A549 (cell line): ENCODE measurements at regions not wholly inside any gene's neighbourhood (a gene's known extent, or its start where the extent isn't known, plus 50 kb on each side); places are given as distances from the start of the nearest gene placed in this dataset.

Source experiments
- ATAC-seq, 2 experiments: fragments of 200-7000 bp in 1 of 2; fragments of >200 bp in 1 of 2; cut with Nextera tagmentation in 1 of 2; cut with Tn5 transposase in 1 of 2; 3 replicates each; pipeline versions ENCODE4 v1.8.0 to v1.9.1; 2018 to 2020; ENCODE audit warnings: mild to moderate bottlenecking in 1 of 2, moderate library complexity in 1 of 2
- CTCF ChIA-PET: fragments of 300-600 bp; sonication (Branson Sonifier 250); formaldehyde crosslinking; extraction: SDS; loops from one replicate; lab custom pipeline; 2021; ENCODE audit warnings: antibody characterized with exemption, inconsistent platforms; lab: Yijun Ruan, JAX
- POLR2A ChIA-PET: fragments of 350-600 bp; formaldehyde crosslinking; extraction: SDS; loops from one replicate; lab custom pipeline; 2021; ENCODE audit warnings: antibody characterized with exemption, inconsistent platforms; lab: Yijun Ruan, JAX
- DNase-seq, 2 experiments: peaks; one replicate each; pipeline versions ENCODE4 v3.0.0 to v3.0.0-alpha.2; 2011 to 2016; ENCODE audit warnings: low read depth in 1 of 2, low spot score in 1 of 2
- FAIRE-seq: peaks from 2 replicates; lab custom pipeline; 2011; peaks lifted over from hg19 to GRCh38; lab: Jason Lieb, UNC
- H3K27ac ChIP-seq, 2 experiments: fragments of >200 bp; sonication (Bioruptor Twin); formaldehyde crosslinking; 3 replicates each; pipeline ENCODE4 v1.5.1; 2016 to 2017
- H3K4me1 ChIP-seq: fragments of >200 bp; sonication (Bioruptor Twin); formaldehyde crosslinking; 3 replicates; pipeline ENCODE4 v1.6.1; 2016
- H3K4me2 ChIP-seq: fragments of >200 bp; sonication (Bioruptor Twin); formaldehyde crosslinking; 3 replicates; pipeline ENCODE4 v1.6.1; 2016
- H3K4me3 ChIP-seq: fragments of >200 bp; sonication (Bioruptor Twin); formaldehyde crosslinking; 3 replicates; pipeline ENCODE4 v1.5.1; 2016
- H3K9me3 ChIP-seq: fragments of >200 bp; sonication (Bioruptor Twin); formaldehyde crosslinking; 3 replicates; pipeline ENCODE4 v1.6.1; 2016
- BCL3 ChIP-seq: fragments of >200 bp; sonication (Bioruptor Twin); formaldehyde crosslinking; IDR thresholded peaks from 3 replicates; pipeline ENCODE4 v1.6.1; 2016
- BHLHE40 ChIP-seq: IDR thresholded peaks from 2 replicates; pipeline ENCODE4 v1.6.1; 2012; ENCODE audit warnings: low read depth, low read length, inconsistent platforms
- ESRRA ChIP-seq: fragments of 150-350 bp; IDR thresholded peaks from 2 replicates; pipeline ENCODE4 v1.6.1; 2014; ENCODE audit warnings: mild to moderate bottlenecking, low read length, borderline replicate concordance
- FOSL2 ChIP-seq, 2 experiments: fragments of 450-650 bp in 1 of 2; fragments of >200 bp in 1 of 2; sonication (Bioruptor Twin) in 1 of 2; formaldehyde crosslinking; IDR thresholded peaks; 2 replicates each; pipeline versions ENCODE4 v1.5.0 to v1.6.1; 2016 to 2020; ENCODE audit warnings: mild to moderate bottlenecking in 1 of 2, moderate library complexity in 1 of 2
- FOXS1 ChIP-seq: fragments of 250-450 bp; sonication (Bioruptor Pico); IDR thresholded peaks from 2 replicates; pipeline ENCODE4 v1.5.0; 2020; ENCODE audit warnings: mild to moderate bottlenecking, moderate library complexity
- HDAC2 ChIP-seq: fragments of 200-600 bp; sonication (generic); IDR thresholded peaks from 2 replicates; pipeline ENCODE4 v1.6.1; 2016
- HMGXB4 ChIP-seq: fragments of 250-450 bp; sonication (Bioruptor Pico); IDR thresholded peaks from 2 replicates; pipeline ENCODE4 v1.5.0; 2021; ENCODE audit warnings: mild to moderate bottlenecking, moderate library complexity, borderline replicate concordance
- HOXA7 ChIP-seq: fragments of 250-450 bp; sonication (Bioruptor Pico); IDR thresholded peaks from 2 replicates; pipeline ENCODE4 v1.5.0; 2020; ENCODE audit warnings: mild to moderate bottlenecking, moderate library complexity
- HOXB13 ChIP-seq: fragments of 250-450 bp; sonication (Bioruptor Pico); IDR thresholded peaks from 2 replicates; pipeline ENCODE4 v1.5.0; 2020; ENCODE audit warnings: low read depth, mild to moderate bottlenecking, moderate library complexity
- JUN ChIP-seq, 2 experiments: fragments of >200 bp; sonication (Bioruptor Twin); formaldehyde crosslinking; IDR thresholded peaks; 2 replicates in 1 of 2; 3 replicates in 1 of 2; pipeline ENCODE4 v1.6.1; 2016 to 2017
- JUNB ChIP-seq: fragments of >200 bp; sonication (Bioruptor Twin); formaldehyde crosslinking; IDR thresholded peaks from 2 replicates; pipeline ENCODE4 v1.6.1; 2016
- MAZ ChIP-seq: fragments of 150-350 bp; IDR thresholded peaks from 2 replicates; pipeline ENCODE4 v1.6.1; 2014; ENCODE audit warnings: antibody characterized with exemption, low read depth, low read length, borderline replicate concordance
- MYC ChIP-seq: IDR thresholded peaks from 2 replicates; pipeline ENCODE4 v1.6.1; 2012; ENCODE audit warnings: mild to moderate bottlenecking, inconsistent platforms, low read length, improper control_type of control experiment, borderline replicate concordance
- NFE2L2 ChIP-seq: fragments of 150-350 bp; conservative IDR thresholded peaks from 2 replicates; pipeline ENCODE4 v1.6.1; 2014; ENCODE audit warnings: low read length
- NR3C1 ChIP-seq: fragments of >200 bp; sonication (Bioruptor Twin); formaldehyde crosslinking; IDR thresholded peaks from 3 replicates; pipeline ENCODE4 v1.6.1; 2017
- PBX3 ChIP-seq: IDR thresholded peaks from 2 replicates; pipeline ENCODE4 v1.6.1; 2012
- REST ChIP-seq: fragments of 200-600 bp; sonication (generic); IDR thresholded peaks from 2 replicates; pipeline ENCODE4 v1.6.1; 2016; ENCODE audit warnings: antibody characterized with exemption, mild to moderate bottlenecking, moderate library complexity
- RFX5 ChIP-seq: fragments of 450-650 bp; IDR thresholded peaks from 2 replicates; pipeline ENCODE4 v1.7.1; 2014; ENCODE audit warnings: antibody characterized with exemption, mild to moderate bottlenecking, moderate library complexity
- RNF2 ChIP-seq: fragments of 200-600 bp; sonication (generic); IDR thresholded peaks from 2 replicates; pipeline ENCODE4 v1.6.1; 2016; ENCODE audit warnings: low read depth, mild to moderate bottlenecking, antibody characterized with exemption, moderate library complexity, borderline replicate concordance
- SREBF2 ChIP-seq: fragments of 450-650 bp; IDR thresholded peaks from 2 replicates; pipeline ENCODE4 v1.6.1; 2014; ENCODE audit warnings: mild to moderate bottlenecking, moderate library complexity
- USF2 ChIP-seq: fragments of 450-650 bp; IDR thresholded peaks from 2 replicates; pipeline ENCODE4 v1.6.1; 2014; ENCODE audit warnings: antibody characterized with exemption
- ZC3H11A ChIP-seq: fragments of 450-650 bp; IDR thresholded peaks from 2 replicates; pipeline ENCODE4 v1.6.1; 2014; ENCODE audit warnings: antibody characterized with exemption, mild to moderate bottlenecking
- ZNF302 ChIP-seq: fragments of 250-450 bp; sonication (Bioruptor Pico); IDR thresholded peaks from 2 replicates; pipeline ENCODE4 v1.9.0; 2021; ENCODE audit warnings: inconsistent platforms, mild to moderate bottlenecking, moderate library complexity
- WGBS: methylation state at CpG from one replicate; pipeline ENCODE4 v1.1.6; 2017; ENCODE audit errors: missing lambda C conversion rate; 5-methylcytosine and 5-hydroxymethylcytosine counted together

- H3K4me1 ChIP-seq = no peaks in the 10 kb centered on the region
- WGBS = 1% methylated on average over 3 of the region's 3 CpGs
- ChIA-PET POLR2A (no interaction called here), CTCF (no interaction called here)
- TF ChIP-seq HDAC2 (no peak), RNF2 (no peak), BCL3 (no peak)
- TF ChIP-seq, all 56 proteins: peak for 0
- Histone ChIP-seq H3K9me3 (0 out of 3 replicates have a peak, but pooled peaks cover 3% of the 10 kb centered on the region), H3K4me2 (no peak overlapping the region), H3K27ac (no peak overlapping the region), H3K4me3 (no peak overlapping the region)
- FAIRE-seq = no peak
- no peak for ATAC-seq
- DNase-seq = no peak
These were observed 338.8 kb upstream of the REG3G start for GRCh38 chr2:78686625-78687153.

GRCh38 chr2:78699696-78700095 lies 325.8 kb upstream of the REG3G start:
- H3K27ac ChIP-seq = no peak overlapping the region
- CTCF ChIA-PET = interaction anchor here (0.9 kb wide), 1 partner anchor 26 kb away, joined by 3 read pairs; no protein-coding TSS in a partner anchor
- H3K4me1 ChIP-seq = no peaks in the 10 kb centered on the region
- POLR2A ChIA-PET = no interaction called here
- H3K9me3 ChIP-seq = peaks cover 4% of the 10 kb centered on the region; the same call in 1 of the 3 replicates
- ATAC-seq (no peak), DNase-seq (no peak), FAIRE-seq (no peak)
- 4% methylated on average over 3 of the region's 3 CpGs for WGBS
- H3K4me3 ChIP-seq = no peak overlapping the region
- no peak overlapping the region for H3K4me2 ChIP-seq
- TF ChIP-seq USF2 (no peak), RFX5 (no peak), JUNB (no peak), NR3C1 (no peak), SREBF2 (no peak), BHLHE40 (no peak), HOXB13 (CRISPR knock-in tag) (no peak), MYC (no peak), JUN (IDR thresholded peaks at IDR 0.05) (no peak), FOXS1 (CRISPR knock-in tag) (no peak), HMGXB4 (CRISPR knock-in tag) (no peak)

GRCh38 chr2:78701546-78701945 lies 324.0 kb upstream of the REG3G start:
- no peak for FAIRE-seq
- DNase-seq = no peak
- 37% methylated on average over 14 of the region's 21 CpGs for WGBS
- Histone ChIP-seq H3K9me3 (0 out of 3 replicates have a peak, but pooled peaks cover 4% of the 10 kb centered on the region), H3K4me2 (no peak overlapping the region), H3K27ac (no peak overlapping the region), H3K4me1 (no peaks in the 10 kb centered on the region), H3K4me3 (no peak overlapping the region)
- no peak for TF ChIP-seq MYC
- TF ChIP-seq ESRRA = no peak
- TF ChIP-seq MAZ = no peak
- TF ChIP-seq HOXA7 (CRISPR knock-in tag) = no peak
- TF ChIP-seq FOSL2 (IDR thresholded peaks at IDR 0.05) = no peak
- no peak for TF ChIP-seq FOSL2 (CRISPR knock-in tag; IDR thresholded peaks at IDR 0.05)
- no peak for TF ChIP-seq BHLHE40
- no peak for TF ChIP-seq PBX3
- no peak for TF ChIP-seq NFE2L2
- no peak for TF ChIP-seq ZC3H11A
- no peak for TF ChIP-seq HDAC2
- no peak for TF ChIP-seq REST
- TF ChIP-seq ZNF302 (CRISPR knock-in tag) = no peak
- CTCF ChIA-PET = no interaction called here
- POLR2A ChIA-PET = no interaction called here
- ATAC-seq = no peak
